Skeletal muscle satellite cell (primary cell): ENCODE measurements at regions not wholly inside any gene's neighbourhood (a gene's known extent, or its start where the extent isn't known, plus 50 kb on each side); places are given as distances from the start of the nearest gene placed in this dataset.

Source experiments
- H3K27me3 ChIP-seq: 2 replicates; pipeline ENCODE4 v1.7.0; 2013; ENCODE audit warnings: low read length; ENCODE audit not compliant: control insufficient read depth, insufficient read depth
- H3K36me3 ChIP-seq: 2 replicates; pipeline ENCODE4 v1.7.0; 2013; ENCODE audit warnings: mild to moderate bottlenecking, control low read depth, low read length; ENCODE audit not compliant: insufficient read depth
- H3K4me1 ChIP-seq: 2 replicates; pipeline ENCODE4 v1.7.0; 2013; ENCODE audit warnings: low read length; ENCODE audit not compliant: control insufficient read depth, insufficient read depth
- H3K4me2 ChIP-seq: 2 replicates; pipeline ENCODE4 v1.7.0; 2013; ENCODE audit warnings: mild to moderate bottlenecking, low read length
- H3K4me3 ChIP-seq: 2 replicates; pipeline ENCODE4 v1.7.0; 2013; ENCODE audit warnings: low read length
- H3K9ac ChIP-seq: 2 replicates; pipeline ENCODE4 v1.7.0; 2013; ENCODE audit warnings: mild to moderate bottlenecking, low read depth, low read length, moderate library complexity
- H3K9me3 ChIP-seq: replicated peaks from 2 replicates; pipeline ENCODE4 v1.7.0; 2013; ENCODE audit warnings: mild to moderate bottlenecking, control low read depth, low read length

DNA sequence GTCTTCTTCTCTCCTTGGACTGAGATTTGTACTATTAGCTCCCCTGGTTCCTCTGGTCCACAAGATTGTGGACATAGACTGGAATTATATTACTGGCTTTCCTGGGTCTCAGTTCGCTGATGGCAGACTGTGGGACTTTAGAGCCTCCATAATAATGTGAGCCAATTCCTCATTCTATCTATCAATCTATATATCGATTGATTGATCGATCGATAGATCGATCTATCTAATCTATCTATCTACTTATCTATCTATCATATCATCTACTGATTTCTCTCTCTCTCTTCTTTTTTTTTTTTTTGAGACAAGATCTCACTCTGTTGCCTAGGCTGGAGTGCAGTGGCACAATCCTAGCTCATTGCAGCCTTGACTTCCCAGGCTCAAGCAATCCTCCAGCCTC, 51.5 kb upstream of the DDR1 start:
- Histone ChIP-seq H3K4me2 (no peak overlapping the region), H3K4me1 (peaks cover 30% of the 10 kb centered on the region)

DNA sequence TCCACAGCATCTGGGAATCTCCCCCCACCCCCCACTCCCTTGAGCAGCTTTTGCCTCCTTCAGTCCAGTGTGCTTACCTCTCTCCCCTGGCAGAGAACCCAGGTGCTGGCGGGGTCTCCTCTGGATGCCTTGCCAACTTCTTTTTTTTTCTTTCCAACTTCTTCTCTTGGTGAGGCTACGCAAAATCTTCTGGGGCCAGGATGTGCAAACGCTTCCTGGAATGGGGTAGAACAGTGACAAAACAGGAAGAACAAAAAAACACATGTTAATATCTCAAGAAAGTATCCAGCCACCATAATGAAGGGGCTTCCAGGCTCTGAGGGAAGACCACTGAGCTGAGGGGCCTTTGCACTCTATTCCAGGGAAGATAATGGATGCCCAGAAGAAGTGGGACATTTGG, 53.9 kb upstream of the DDR1 start:
- peaks cover 13% of the 10 kb centered on the region for H3K27me3 ChIP-seq
- H3K4me2 ChIP-seq, result no peak overlapping the region
- no peak overlapping the region for H3K4me3 ChIP-seq
- H3K9me3 ChIP-seq, result no peaks in the 10 kb centered on the region
- no peaks in the 10 kb centered on the region for H3K36me3 ChIP-seq
- peaks cover 21% of the 10 kb centered on the region for H3K4me1 ChIP-seq
- H3K9ac ChIP-seq, result no peak overlapping the region

More for the DNA sequence above, 51.5 kb upstream of the DDR1 start:
- peaks cover 13% of the 10 kb centered on the region for H3K27me3 ChIP-seq
- no peaks in the 10 kb centered on the region for H3K36me3 ChIP-seq
- H3K4me3 ChIP-seq, result no peak overlapping the region
- no peaks in the 10 kb centered on the region for H3K9me3 ChIP-seq
- no peak overlapping the region for H3K9ac ChIP-seq

DNA sequence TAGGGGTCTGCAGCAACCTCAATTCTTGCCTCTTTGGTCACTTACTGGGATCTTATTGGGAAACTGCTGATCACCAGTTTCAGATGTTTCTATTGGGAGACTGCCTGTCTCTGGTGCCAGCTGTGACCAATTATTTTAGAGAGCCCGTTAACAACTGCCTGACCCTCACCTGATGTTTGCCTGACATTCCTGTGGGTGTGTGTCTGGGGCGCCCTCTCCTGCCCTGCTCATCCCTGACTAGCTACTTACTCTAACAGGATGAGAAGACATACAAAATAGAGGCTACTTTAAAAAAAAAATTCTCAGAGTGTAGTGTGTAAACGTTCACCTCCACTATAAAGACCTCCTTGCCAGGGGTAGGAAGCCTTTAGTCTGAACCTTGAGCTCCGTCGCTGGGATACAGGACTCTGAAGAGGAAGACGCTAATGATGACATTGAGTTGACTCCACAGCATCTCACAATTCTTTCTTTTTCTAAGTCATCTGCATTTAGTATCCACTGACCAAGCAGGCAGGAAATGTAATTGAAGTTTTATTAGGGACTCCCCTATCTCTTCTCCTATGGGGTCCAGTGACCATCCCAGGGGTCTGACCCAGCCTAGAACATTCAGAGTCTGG, 54.6 kb upstream of the DDR1 start:
- no peak overlapping the region for H3K4me3 ChIP-seq
- peaks cover 13% of the 10 kb centered on the region for H3K27me3 ChIP-seq
- no peak overlapping the region for H3K9ac ChIP-seq
- no peaks in the 10 kb centered on the region for H3K9me3 ChIP-seq
- H3K36me3 ChIP-seq, result no peaks in the 10 kb centered on the region
- peaks cover 17% of the 10 kb centered on the region for H3K4me1 ChIP-seq
- H3K4me2 ChIP-seq, result no peak overlapping the region

DNA sequence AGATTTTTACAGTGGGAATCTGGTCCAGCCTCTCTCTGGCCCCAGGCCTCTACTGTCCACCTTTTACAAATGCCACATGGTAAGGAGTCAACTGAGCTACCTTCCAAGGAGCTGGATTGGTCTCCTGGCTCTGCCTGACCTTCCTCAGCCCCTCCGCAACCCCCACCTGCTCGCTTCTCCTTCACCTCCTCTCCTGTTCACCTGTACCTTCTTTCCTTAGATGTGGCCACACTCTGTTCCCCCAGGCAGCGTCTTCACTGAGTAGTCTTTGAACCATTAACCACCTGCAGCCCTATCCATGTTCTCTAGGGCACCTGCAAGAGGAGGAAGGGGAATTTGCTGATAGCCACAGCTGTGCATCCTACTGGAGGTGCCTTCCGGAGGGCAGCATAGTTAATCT, 55.3 kb upstream of the DDR1 start:
- H3K4me3 ChIP-seq, result no peak overlapping the region
- peaks cover 17% of the 10 kb centered on the region for H3K4me1 ChIP-seq
- H3K36me3 ChIP-seq, result no peaks in the 10 kb centered on the region
- H3K9ac ChIP-seq, result no peak overlapping the region
- no peak overlapping the region for H3K4me2 ChIP-seq
- H3K27me3 ChIP-seq, result peaks cover 13% of the 10 kb centered on the region
- no peaks in the 10 kb centered on the region for H3K9me3 ChIP-seq

DNA sequence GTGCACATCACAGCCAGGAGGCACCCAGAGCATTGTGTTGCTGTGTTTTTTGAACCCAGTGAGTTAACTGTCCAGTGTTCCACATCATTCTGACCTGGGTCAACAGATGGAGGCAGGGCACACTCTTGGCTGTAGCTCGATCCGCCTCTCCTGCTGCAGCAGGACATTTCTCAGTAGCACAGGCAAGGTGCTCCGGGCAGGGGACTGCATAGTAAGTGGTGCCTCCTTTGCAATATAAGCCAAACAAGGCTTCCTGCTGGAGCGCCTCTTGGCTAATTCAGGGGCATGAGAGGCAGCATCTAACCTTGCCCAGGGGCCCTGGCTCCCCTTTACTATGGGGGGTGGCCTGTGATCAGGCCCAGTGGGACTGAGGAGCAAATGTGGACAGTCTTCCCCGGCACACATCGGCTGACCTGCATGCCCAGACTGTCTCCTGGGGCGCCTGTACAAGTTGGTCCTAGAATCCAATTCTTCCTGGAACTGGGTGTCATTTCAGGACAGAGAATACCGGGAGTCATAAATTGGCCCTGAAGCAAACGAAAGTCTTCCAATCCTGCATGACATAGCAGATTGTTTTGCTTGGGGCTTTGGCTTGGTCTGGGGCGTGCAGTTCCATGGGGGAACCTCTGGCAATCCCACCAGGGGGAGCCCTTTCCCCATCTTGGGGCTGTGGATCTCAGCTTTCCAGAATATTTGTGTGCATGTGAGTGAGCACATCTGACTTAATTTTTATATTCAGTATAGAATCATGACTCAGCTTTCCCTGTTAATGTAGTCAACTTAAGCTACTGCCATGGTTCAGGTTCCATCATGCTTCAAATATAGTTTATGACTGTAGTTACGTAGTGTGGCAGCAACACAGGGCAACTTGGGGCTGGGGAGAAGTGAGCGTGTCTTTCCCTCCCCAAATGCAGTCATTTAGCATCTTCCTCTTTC, 56.0 kb upstream of the DDR1 start:
- no peaks in the 10 kb centered on the region for H3K36me3 ChIP-seq
- peak overlapping the region; percentile 7 for H3K4me3 ChIP-seq
- peak overlapping the region; percentile 67 for H3K4me2 ChIP-seq
- peaks cover 17% of the 10 kb centered on the region for H3K4me1 ChIP-seq
- H3K9ac ChIP-seq, result peak overlapping the region; percentile 65
- peaks cover 13% of the 10 kb centered on the region for H3K27me3 ChIP-seq
- no peaks in the 10 kb centered on the region for H3K9me3 ChIP-seq

DNA sequence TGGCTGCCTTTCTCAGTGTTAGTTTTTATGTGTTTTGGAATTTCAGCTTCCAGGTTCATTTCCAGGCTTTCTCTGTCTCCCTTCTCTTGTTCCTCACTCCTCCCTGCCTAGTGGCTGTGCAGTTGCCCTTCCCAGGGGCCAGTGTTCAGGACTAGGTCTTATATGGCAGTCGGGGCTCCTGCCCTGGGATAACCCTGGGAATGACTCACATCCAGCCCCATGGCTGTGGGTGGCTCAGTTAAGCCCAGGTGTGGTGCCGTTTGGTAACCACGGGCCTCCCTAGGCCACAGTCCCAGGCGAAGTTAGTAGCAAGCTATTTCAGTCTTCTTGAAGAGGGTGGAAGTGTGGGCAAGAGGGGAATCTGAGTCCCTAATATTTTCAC, 57.4 kb upstream of the DDR1 start:
- peaks cover 7% of the 10 kb centered on the region for H3K27me3 ChIP-seq
- no peak overlapping the region for H3K9ac ChIP-seq
- H3K4me1 ChIP-seq, result peaks cover 22% of the 10 kb centered on the region
- no peak overlapping the region for H3K4me3 ChIP-seq
- H3K9me3 ChIP-seq, result no peaks in the 10 kb centered on the region
- no peak overlapping the region for H3K4me2 ChIP-seq
- no peaks in the 10 kb centered on the region for H3K36me3 ChIP-seq

DNA sequence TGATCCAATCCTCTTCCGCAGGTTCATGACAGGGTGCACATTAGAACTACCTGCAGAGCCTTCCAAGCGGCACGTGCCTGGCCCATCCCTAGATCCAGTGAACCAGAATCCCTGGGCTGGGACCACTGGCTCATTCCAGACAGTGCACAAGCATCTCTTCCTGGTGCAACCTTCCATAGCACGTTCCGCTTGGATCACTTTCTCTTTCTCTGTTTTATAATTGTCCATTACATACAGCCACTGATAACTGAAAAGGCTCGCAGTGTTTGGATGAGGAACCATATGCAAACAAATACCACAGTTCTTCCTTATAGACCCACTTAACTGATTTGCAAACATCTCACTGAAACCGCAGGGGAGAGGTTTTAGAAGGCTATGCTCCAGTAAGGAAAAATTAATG, 59.6 kb upstream of the DDR1 start:
- H3K9ac ChIP-seq, result no peak overlapping the region
- no peak overlapping the region for H3K4me2 ChIP-seq
- no peaks in the 10 kb centered on the region for H3K36me3 ChIP-seq
- H3K4me3 ChIP-seq, result no peak overlapping the region
- no peaks in the 10 kb centered on the region for H3K27me3 ChIP-seq
- peaks cover 38% of the 10 kb centered on the region for H3K4me1 ChIP-seq
- H3K9me3 ChIP-seq, result no peaks in the 10 kb centered on the region

DNA sequence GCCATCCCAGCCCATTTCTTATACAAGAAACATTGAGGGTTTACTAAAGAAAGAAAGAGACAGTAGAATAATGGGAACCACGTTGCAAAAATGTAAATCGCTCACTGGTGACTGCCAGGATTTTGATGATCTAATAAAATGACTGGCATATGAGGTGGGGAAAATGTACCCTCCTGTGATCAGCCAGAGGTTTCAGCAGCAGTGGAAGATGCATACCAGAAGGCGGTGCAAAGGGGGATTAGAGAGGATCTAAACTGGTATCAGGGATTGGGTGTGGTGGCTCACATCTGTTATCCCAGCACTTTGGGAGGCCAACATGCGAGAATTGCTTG, 60.8 kb upstream of the DDR1 start:
- Histone ChIP-seq H3K4me2 (no peak overlapping the region), H3K36me3 (no peaks in the 10 kb centered on the region), H3K4me1 (peaks cover 43% of the 10 kb centered on the region), H3K27me3 (no peaks in the 10 kb centered on the region), H3K9me3 (no peaks in the 10 kb centered on the region), H3K4me3 (no peak overlapping the region), H3K9ac (no peak overlapping the region)

DNA sequence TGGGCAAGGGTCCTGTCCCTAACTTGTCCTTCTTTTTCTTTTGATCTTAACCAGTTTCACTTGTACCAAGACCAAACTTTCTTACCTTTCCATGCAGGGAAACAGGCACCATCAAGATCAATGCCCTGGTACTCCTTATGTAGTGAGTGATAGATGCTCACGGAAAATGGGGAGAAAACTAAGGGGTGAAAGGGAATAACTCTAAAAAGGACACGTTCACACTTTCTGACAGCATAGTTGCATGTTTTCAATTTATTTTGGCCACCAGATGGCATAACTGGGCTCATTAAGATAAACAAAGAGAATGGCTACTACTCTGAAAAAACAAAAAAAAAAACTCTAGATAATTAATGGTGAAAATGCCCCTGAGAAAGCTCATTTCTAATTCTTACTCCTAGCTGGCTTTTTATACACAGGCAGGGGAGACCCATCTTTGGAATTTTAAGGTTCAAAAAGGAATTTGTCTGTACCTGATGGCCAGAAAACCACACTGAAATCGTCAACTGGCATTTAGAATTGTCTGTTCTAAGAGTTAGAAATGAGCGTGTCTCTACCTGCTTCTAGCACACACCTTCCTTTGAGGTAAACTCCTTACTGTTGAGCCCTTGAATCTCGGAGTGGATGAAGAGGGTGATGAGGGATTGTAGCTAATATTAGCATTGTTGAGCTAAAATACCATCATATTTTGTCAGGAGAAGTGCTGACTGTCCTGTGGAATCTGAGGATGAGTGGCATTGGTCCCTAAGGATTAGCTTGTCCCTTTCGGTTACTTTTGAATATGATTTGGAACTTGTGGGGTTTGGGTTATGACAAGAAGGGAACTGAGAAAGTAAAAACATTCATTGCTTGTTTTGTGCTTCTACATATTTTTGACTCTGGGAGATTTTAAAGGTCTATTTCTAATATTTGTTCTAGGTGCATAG, 62.2 kb upstream of the DDR1 start:
- Histone ChIP-seq H3K4me1 (peaks cover 40% of the 10 kb centered on the region), H3K9me3 (no peaks in the 10 kb centered on the region), H3K9ac (peak overlapping the region; percentile 41), H3K36me3 (no peaks in the 10 kb centered on the region), H3K4me2 (no peak overlapping the region), H3K27me3 (no peaks in the 10 kb centered on the region), H3K4me3 (no peak overlapping the region)

DNA sequence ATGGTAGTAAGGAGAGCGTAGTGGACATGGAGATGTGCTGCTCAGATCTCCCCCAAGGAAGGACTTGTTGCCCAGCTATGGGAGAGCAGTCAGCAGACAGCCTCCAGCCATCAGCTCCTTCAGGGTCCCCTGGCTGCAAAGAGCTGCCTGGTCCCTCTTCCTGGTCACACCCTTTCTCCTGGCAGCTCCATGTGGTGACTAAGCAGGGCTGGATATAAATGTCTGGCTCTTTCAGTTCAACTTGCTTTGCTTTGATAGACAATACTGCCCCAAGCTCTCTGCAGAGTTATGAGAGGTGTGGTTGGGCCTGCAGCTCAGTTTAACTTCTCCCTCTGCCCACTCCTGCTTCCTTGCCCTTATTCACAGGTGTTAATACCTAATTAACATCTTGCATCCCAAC, 64.1 kb upstream of the DDR1 start:
- Histone ChIP-seq H3K27me3 (no peaks in the 10 kb centered on the region), H3K4me1 (peaks cover 36% of the 10 kb centered on the region), H3K9ac (no peak overlapping the region), H3K4me2 (no peak overlapping the region), H3K4me3 (no peak overlapping the region), H3K36me3 (no peaks in the 10 kb centered on the region), H3K9me3 (no peaks in the 10 kb centered on the region)

DNA sequence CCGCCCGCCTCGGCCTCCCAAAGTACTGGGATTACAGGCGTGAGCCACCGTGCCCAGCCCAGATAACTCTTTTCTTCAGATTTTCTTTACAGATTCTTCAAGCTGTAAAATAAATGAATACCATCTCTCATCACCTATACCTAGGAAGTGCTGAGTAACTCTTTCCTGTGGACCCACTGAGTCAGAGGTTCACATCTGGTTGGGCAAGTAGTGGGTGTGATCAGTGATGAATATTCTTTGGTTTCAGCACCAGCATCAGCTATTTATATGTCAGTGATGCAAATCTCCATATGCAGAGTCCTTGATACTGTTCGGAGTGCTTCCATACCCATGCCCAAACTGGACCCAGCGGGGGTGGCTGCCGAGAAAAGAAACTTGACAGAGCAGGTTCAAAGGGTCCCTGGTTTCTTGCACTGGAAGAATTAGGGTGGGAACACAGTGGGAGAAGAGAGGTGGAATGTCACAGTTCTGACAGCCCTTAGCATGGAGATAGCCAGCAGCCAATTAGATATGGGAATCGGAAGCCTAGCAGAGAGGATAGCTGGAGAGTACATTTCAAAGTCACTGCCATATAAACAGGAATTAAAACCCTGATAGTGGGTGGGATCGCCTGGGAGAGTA, 64.9 kb upstream of the DDR1 start:
- no peak overlapping the region for H3K9ac ChIP-seq

More for the DNA sequence above, 64.9 kb upstream of the DDR1 start:
- no peaks in the 10 kb centered on the region for H3K36me3 ChIP-seq
- H3K4me2 ChIP-seq, result no peak overlapping the region
- H3K9me3 ChIP-seq, result no peaks in the 10 kb centered on the region
- no peaks in the 10 kb centered on the region for H3K27me3 ChIP-seq
- H3K4me3 ChIP-seq, result no peak overlapping the region
- peaks cover 42% of the 10 kb centered on the region for H3K4me1 ChIP-seq
